ENCODE measurements at regions not wholly inside any gene's neighbourhood (a gene's known extent, or its start where the extent isn't known, plus 50 kb on each side); places are given as distances from the start of the nearest gene placed in this dataset.

- TF ChIP-seq NR4A1 (CRISPR knock-in tag; IDR thresholded peaks at IDR 0.05) (no peak), NR4A1 (tag; IDR thresholded peaks at IDR 0.05) (0 out of 2 replicates have a peak, but pooled peaks have one; percentile 9), ZNF277 (CRISPR knock-in tag; IDR thresholded peaks at IDR 0.05; ENCODE audit: borderline replicate concordance) (no peak), SAP30 (IDR thresholded peaks at IDR 0.05; ENCODE audit: borderline replicate concordance, insufficient read depth, low read depth, low read length, poor library complexity, severe bottlenecking) (no peak), TAF9B (IDR thresholded peaks at IDR 0.05; ENCODE audit: partially characterized antibody) (no peak), ZNF449 (CRISPR knock-in tag; IDR thresholded peaks at IDR 0.05) (0 out of 2 replicates have a peak, but pooled peaks have one; percentile 34), ELK3 (CRISPR knock-in tag; IDR thresholded peaks at IDR 0.05) (no peak), DDX20 (tag; IDR thresholded peaks at IDR 0.05; ENCODE audit: low read depth) (no peak), HMGXB4 (CRISPR knock-in tag; IDR thresholded peaks at IDR 0.05) (no peak), ZNF274 (IDR thresholded peaks at IDR 0.05; ENCODE audit: borderline replicate concordance, low read depth, low read length) (no peak), ELF2 (CRISPR knock-in tag; IDR thresholded peaks at IDR 0.05) (no peak), E2F3 (CRISPR knock-in tag; IDR thresholded peaks at IDR 0.05) (peak; percentile 41; the same call in 1 of the 2 replicates), XRCC4 (IDR thresholded peaks at IDR 0.05; ENCODE audit: extremely low read depth, insufficient read depth, insufficient read length) (no peak)
Observed at GRCh38 chr6:6737671-6738070, 149.2 kb downstream of the LY86 start (continued).

All from K562 (cell line).